SK-N-SH treated with all-trans-retinoic acid at 6 μM for 48 hours (cell line): ENCODE measurements at regions not wholly inside any gene's neighbourhood (a gene's known extent, or its start where the extent isn't known, plus 50 kb on each side); places are given as distances from the start of the nearest gene placed in this dataset.

Experiments used
- ARNTL ChIP-seq: fragments of 450-650 bp; formaldehyde crosslinking; IDR thresholded peaks from 2 replicates; pipeline ENCODE4 v1.5.0; 2020; ENCODE audit warnings: low read depth, mild to moderate bottlenecking, moderate library complexity, borderline replicate concordance
- BACH2 ChIP-seq: fragments of 250-450 bp; sonication (Bioruptor Pico); IDR thresholded peaks from 2 replicates; pipeline ENCODE4 v1.9.0; 2021; ENCODE audit warnings: mild to moderate bottlenecking, borderline replicate concordance
- GLIS3 ChIP-seq: fragments of 250-450 bp; sonication (Bioruptor Pico); IDR thresholded peaks from 2 replicates; pipeline ENCODE4 v1.5.0; 2020; ENCODE audit warnings: mild to moderate bottlenecking, moderate library complexity
- ISL1 ChIP-seq: fragments of 250-450 bp; sonication (Bioruptor Pico); IDR thresholded peaks from 2 replicates; pipeline ENCODE4 v2.1.2; 2022; ENCODE audit warnings: mild to moderate bottlenecking, moderate library complexity
- RARB ChIP-seq: fragments of 250-450 bp; sonication (Bioruptor Pico); IDR thresholded peaks from 2 replicates; pipeline ENCODE4 v1.8.0; 2021; ENCODE audit warnings: mild to moderate bottlenecking, moderate library complexity
- SNAI2 ChIP-seq: fragments of 250-450 bp; sonication (Bioruptor Pico); IDR thresholded peaks from 2 replicates; pipeline ENCODE4 v1.5.0; 2020; ENCODE audit warnings: mild to moderate bottlenecking, moderate library complexity
- TCF4 ChIP-seq: fragments of 250-450 bp; sonication (Bioruptor Pico); IDR thresholded peaks from 2 replicates; pipeline ENCODE4 v1.8.0; 2021; ENCODE audit warnings: mild to moderate bottlenecking, moderate library complexity, borderline replicate concordance
- ZFP3 ChIP-seq: fragments of 250-450 bp; sonication (Bioruptor Pico); IDR thresholded peaks from 2 replicates; pipeline ENCODE4 v1.5.0; 2020; ENCODE audit warnings: mild to moderate bottlenecking, moderate library complexity
- ZFP30 ChIP-seq: fragments of 450-650 bp; formaldehyde crosslinking; IDR thresholded peaks from 2 replicates; pipeline ENCODE4 v1.5.0; 2022; ENCODE audit warnings: mild to moderate bottlenecking, moderate library complexity
- ZNF565 ChIP-seq: fragments of 450-650 bp; formaldehyde crosslinking; conservative IDR thresholded peaks from 2 replicates; pipeline ENCODE4 v1.5.0; 2020; ENCODE audit warnings: low read depth, mild to moderate bottlenecking, moderate library complexity
- TF ChIP-seq, protein P1 (sequence below): fragments of 250-450 bp; sonication (Bioruptor Pico); IDR thresholded peaks from 2 replicates; pipeline ENCODE4 v1.8.0; 2020; ENCODE audit warnings: mild to moderate bottlenecking, moderate library complexity, borderline replicate concordance
- TF ChIP-seq, protein P2 (sequence below): fragments of 250-450 bp; sonication (Bioruptor Pico); IDR thresholded peaks from 2 replicates; pipeline ENCODE4 v1.5.1; 2020; ENCODE audit warnings: low read depth, mild to moderate bottlenecking, moderate library complexity
- TF ChIP-seq, protein P3 (sequence below): fragments of 250-450 bp; sonication (Bioruptor Pico); IDR thresholded peaks from 2 replicates; pipeline ENCODE4 v1.5.1; 2021; ENCODE audit warnings: mild to moderate bottlenecking, moderate library complexity

DNA sequence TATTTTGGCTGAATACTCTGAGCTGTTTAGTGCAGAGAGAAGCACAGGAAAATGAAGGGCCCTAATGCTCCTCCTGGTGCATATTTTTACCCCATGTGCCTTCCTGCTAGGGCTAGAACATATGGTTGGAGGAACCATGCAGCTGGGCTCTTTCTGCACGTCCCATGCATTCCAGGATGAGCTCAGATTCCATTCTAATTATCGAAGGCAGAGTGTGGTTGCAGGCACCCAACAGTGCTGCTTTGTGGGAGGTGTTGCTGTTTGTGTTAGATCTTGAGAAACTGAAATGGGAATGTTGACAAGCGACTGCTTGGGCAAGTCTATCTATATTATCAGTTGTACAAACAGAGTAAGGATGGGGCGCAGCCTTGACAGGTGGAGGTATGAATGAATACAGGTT, 419.5 kb downstream of the DHX35 start:
- no peak for TF ChIP-seq ZFP30 (CRISPR knock-in tag)
- TF ChIP-seq ZFP3 (CRISPR knock-in tag) = no peak
- TF ChIP-seq TCF4 = no peak
- no peak for TF ChIP-seq BACH2 (CRISPR knock-in tag)
- no peak for TF ChIP-seq ZNF565 (CRISPR knock-in tag)
- TF ChIP-seq, protein P1, sequence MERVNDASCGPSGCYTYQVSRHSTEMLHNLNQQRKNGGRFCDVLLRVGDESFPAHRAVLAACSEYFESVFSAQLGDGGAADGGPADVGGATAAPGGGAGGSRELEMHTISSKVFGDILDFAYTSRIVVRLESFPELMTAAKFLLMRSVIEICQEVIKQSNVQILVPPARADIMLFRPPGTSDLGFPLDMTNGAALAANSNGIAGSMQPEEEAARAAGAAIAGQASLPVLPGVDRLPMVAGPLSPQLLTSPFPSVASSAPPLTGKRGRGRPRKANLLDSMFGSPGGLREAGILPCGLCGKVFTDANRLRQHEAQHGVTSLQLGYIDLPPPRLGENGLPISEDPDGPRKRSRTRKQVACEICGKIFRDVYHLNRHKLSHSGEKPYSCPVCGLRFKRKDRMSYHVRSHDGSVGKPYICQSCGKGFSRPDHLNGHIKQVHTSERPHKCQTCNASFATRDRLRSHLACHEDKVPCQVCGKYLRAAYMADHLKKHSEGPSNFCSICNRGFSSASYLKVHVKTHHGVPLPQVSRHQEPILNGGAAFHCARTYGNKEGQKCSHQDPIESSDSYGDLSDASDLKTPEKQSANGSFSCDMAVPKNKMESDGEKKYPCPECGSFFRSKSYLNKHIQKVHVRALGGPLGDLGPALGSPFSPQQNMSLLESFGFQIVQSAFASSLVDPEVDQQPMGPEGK (CRISPR knock-in tag) = no peak
- no peak for TF ChIP-seq RARB (CRISPR knock-in tag)
- no peak for TF ChIP-seq ISL1 (CRISPR knock-in tag)
- TF ChIP-seq, protein P2, sequence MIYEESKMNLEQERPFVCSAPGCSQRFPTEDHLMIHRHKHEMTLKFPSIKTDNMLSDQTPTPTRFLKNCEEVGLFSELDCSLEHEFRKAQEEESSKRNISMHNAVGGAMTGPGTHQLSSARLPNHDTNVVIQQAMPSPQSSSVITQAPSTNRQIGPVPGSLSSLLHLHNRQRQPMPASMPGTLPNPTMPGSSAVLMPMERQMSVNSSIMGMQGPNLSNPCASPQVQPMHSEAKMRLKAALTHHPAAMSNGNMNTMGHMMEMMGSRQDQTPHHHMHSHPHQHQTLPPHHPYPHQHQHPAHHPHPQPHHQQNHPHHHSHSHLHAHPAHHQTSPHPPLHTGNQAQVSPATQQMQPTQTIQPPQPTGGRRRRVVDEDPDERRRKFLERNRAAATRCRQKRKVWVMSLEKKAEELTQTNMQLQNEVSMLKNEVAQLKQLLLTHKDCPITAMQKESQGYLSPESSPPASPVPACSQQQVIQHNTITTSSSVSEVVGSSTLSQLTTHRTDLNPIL = no peak
- TF ChIP-seq GLIS3 (CRISPR knock-in tag) = no peak
- no peak for TF ChIP-seq ARNTL (CRISPR knock-in tag)
- TF ChIP-seq SNAI2 (CRISPR knock-in tag) = no peak
- TF ChIP-seq, protein P3, sequence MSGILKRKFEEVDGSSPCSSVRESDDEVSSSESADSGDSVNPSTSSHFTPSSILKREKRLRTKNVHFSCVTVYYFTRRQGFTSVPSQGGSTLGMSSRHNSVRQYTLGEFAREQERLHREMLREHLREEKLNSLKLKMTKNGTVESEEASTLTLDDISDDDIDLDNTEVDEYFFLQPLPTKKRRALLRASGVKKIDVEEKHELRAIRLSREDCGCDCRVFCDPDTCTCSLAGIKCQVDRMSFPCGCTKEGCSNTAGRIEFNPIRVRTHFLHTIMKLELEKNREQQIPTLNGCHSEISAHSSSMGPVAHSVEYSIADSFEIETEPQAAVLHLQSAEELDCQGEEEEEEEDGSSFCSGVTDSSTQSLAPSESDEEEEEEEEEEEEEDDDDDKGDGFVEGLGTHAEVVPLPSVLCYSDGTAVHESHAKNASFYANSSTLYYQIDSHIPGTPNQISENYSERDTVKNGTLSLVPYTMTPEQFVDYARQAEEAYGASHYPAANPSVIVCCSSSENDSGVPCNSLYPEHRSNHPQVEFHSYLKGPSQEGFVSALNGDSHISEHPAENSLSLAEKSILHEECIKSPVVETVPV (CRISPR knock-in tag) = no peak
